Endodermal cell (in vitro differentiated cells): ENCODE measurements at regions not wholly inside any gene's neighbourhood (a gene's known extent, or its start where the extent isn't known, plus 50 kb on each side); places are given as distances from the start of the nearest gene placed in this dataset.
A peak's percentile ranks its signal among the peaks of the same experiment; 100 is the strongest.

Experiments used
- DNase-seq: peaks from one replicate; pipeline ENCODE4 v3.0.0-alpha.2; 2017
- H3K27ac ChIP-seq: 2 replicates; pipeline ENCODE4 v1.5.1; 2013; ENCODE audit warnings: mild to moderate bottlenecking, low read depth, low read length, moderate library complexity
- H3K27me3 ChIP-seq: 2 replicates; pipeline ENCODE4 v1.6.1; 2013; ENCODE audit warnings: mild to moderate bottlenecking, low read length, moderate library complexity; ENCODE audit not compliant: insufficient read depth, control insufficient read depth, poor library complexity, severe bottlenecking
- H3K36me3 ChIP-seq: 2 replicates; pipeline ENCODE4 v1.7.0; 2013; ENCODE audit warnings: mild to moderate bottlenecking, low read length, moderate library complexity; ENCODE audit not compliant: control insufficient read depth, insufficient read depth
- H3K4me1 ChIP-seq: one replicate; pipeline ENCODE4 v1.7.0; 2013; ENCODE audit warnings: low read length; ENCODE audit not compliant: control insufficient read depth, insufficient read depth
- H3K4me3 ChIP-seq: 2 replicates; pipeline ENCODE4 v1.5.1; 2013; ENCODE audit warnings: mild to moderate bottlenecking, low read length, moderate library complexity
- H3K9ac ChIP-seq: 2 replicates; pipeline ENCODE4 v1.6.1; 2013; ENCODE audit warnings: mild to moderate bottlenecking, low read length, moderate library complexity; ENCODE audit not compliant: poor library complexity, severe bottlenecking; ENCODE audit errors: extremely low read depth
- H3K9me3 ChIP-seq: 2 replicates; pipeline ENCODE4 v1.6.1; 2013; ENCODE audit warnings: mild to moderate bottlenecking, low read length, moderate library complexity; ENCODE audit not compliant: control insufficient read depth
- H3K27ac Mint-ChIP-seq: 2 replicates; pipeline ENCODE4 v1.8.0; 2020; ENCODE audit warnings: mixed read lengths
- H3K27me3 Mint-ChIP-seq: 2 replicates; pipeline ENCODE4 v1.8.0; 2021; ENCODE audit warnings: mild to moderate bottlenecking, mixed read lengths; ENCODE audit not compliant: insufficient read depth
- H3K36me3 Mint-ChIP-seq: 2 replicates; pipeline ENCODE4 v1.8.0; 2020; ENCODE audit warnings: low read depth, mixed read lengths
- H3K4me1 Mint-ChIP-seq: 2 replicates; pipeline ENCODE4 v1.8.0; 2020; ENCODE audit warnings: mixed read lengths
- H3K4me3 Mint-ChIP-seq: 2 replicates; pipeline ENCODE4 v1.8.0; 2020; ENCODE audit warnings: mild to moderate bottlenecking, moderate library complexity, mixed read lengths
- H3K9me3 Mint-ChIP-seq: 2 replicates; pipeline ENCODE4 v1.8.0; 2020; ENCODE audit warnings: mild to moderate bottlenecking, mixed read lengths
- WGBS, 2 experiments: methylation state at CpG; one replicate each; pipeline versions ENCODE4 v1.1.5 to v1.1.7; 2013; ENCODE audit warnings: missing lambda C conversion rate in 2 of 2, mixed read lengths in 1 of 2; ENCODE audit not compliant: insufficient coverage in 1 of 2, insufficient read length in 1 of 2; 5-methylcytosine and 5-hydroxymethylcytosine counted together
- TF ChIP-seq, protein P1 (sequence below): fragments of 200-600 bp; sonication (generic); conservative IDR thresholded peaks from 2 replicates; pipeline ENCODE4 v1.5.0; 2021; ENCODE audit warnings: antibody characterized with exemption, mild to moderate bottlenecking

DNA sequence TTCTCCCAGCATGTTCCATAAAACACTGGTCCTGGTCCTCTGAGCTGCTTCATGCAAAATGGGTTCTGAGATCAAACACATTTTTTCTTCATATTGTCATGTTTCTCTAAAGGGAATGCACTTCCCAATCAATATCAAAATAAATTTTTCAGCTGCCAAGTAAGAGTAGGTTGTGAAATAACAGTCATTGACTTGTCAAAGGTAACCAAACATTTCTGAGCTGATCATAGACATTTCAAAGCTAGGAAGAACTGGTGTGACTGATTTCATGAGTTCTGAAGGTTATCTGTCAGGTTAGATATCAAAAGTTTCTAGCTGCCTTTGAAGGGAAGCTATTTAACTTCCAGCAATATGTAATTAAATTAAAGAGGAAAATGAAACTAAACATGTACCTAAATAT lies 770.9 kb downstream of the TBL1XR1 start:
- Mint-ChIP-seq H3K27me3 (no peaks in the 10 kb centered on the region), H3K27ac (no peak overlapping the region), H3K9me3 (no peaks in the 10 kb centered on the region), H3K4me1 (peaks cover 1% of the 10 kb centered on the region), H3K36me3 (no peaks in the 10 kb centered on the region), H3K4me3 (no peak overlapping the region)
- TF ChIP-seq, protein P1, sequence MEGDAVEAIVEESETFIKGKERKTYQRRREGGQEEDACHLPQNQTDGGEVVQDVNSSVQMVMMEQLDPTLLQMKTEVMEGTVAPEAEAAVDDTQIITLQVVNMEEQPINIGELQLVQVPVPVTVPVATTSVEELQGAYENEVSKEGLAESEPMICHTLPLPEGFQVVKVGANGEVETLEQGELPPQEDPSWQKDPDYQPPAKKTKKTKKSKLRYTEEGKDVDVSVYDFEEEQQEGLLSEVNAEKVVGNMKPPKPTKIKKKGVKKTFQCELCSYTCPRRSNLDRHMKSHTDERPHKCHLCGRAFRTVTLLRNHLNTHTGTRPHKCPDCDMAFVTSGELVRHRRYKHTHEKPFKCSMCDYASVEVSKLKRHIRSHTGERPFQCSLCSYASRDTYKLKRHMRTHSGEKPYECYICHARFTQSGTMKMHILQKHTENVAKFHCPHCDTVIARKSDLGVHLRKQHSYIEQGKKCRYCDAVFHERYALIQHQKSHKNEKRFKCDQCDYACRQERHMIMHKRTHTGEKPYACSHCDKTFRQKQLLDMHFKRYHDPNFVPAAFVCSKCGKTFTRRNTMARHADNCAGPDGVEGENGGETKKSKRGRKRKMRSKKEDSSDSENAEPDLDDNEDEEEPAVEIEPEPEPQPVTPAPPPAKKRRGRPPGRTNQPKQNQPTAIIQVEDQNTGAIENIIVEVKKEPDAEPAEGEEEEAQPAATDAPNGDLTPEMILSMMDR: no peak
- Histone ChIP-seq H3K4me1 (no peaks in the 10 kb centered on the region), H3K36me3 (no peaks in the 10 kb centered on the region), H3K4me3 (no peak overlapping the region), H3K27ac (no peak overlapping the region), H3K9me3 (no peaks in the 10 kb centered on the region), H3K9ac (no peak overlapping the region), H3K27me3 (no peaks in the 10 kb centered on the region)
- no peak for DNase-seq

DNA sequence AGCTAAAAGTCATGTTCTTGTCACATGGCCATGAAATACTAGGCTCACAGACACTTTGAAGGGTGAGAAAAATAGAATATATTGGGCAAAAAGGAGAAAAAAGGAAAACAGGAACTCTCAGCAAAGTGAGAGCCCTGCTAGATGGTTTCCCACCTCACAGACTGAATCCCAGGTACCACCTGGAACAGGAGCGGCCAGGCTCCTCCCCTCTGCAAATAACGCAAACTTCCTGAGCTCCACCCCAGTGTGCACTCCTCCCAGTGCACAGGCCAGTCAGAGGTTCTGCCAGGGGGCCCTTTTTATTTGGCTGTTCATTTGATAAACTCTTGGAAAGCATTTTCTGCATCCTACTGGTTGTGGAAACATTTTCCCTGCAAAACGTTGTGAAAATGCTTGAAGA lies 780.4 kb downstream of the TBL1XR1 start:
- H3K36me3 Mint-ChIP-seq: no peaks in the 10 kb centered on the region
- Histone ChIP-seq H3K4me1 (no peaks in the 10 kb centered on the region), H3K4me3 (no peak overlapping the region), H3K9me3 (no peaks in the 10 kb centered on the region), H3K9ac (no peak overlapping the region), H3K27me3 (no peaks in the 10 kb centered on the region), H3K27ac (no peak overlapping the region), H3K36me3 (no peaks in the 10 kb centered on the region)
- peaks cover 2% of the 10 kb centered on the region for H3K4me1 Mint-ChIP-seq
- DNase-seq: peak; percentile 49
- H3K27ac Mint-ChIP-seq: no peak overlapping the region
- TF ChIP-seq, protein P1: no peak
- H3K27me3 Mint-ChIP-seq: no peaks in the 10 kb centered on the region
- H3K9me3 Mint-ChIP-seq: peaks cover 4% of the 10 kb centered on the region
- no peak overlapping the region for H3K4me3 Mint-ChIP-seq
- 82 to 89% methylated on average over 3 of the region's 3 CpGs for WGBS, 2 experiments

DNA sequence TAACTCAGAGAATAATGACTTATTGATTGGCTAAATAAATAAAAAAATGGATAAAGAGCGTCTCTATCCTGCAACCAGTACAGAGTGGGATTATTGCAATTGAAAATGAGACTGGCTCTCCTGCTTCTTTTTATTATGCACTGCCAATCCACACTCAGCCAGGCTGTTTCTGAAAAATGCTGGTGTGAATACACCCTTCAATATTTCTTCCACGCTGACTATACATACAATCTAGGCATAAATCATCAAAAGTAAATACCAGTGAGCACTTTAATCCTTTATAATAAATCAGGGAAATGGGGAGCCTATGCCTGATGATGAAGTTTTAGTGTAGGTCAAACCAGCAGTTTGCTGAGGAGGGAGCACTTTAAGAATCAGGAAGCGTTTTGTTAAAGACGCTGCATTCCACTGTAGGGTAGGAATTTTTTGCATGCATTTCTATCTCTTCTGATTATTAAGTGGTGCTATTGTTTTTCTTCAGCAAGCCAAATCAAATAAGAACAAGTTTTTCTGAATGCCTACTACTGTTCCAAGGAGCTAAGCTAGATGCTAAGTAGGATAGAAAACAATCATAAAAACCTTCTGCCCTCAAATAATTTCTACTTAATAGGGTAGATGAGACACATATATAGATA lies 781.5 kb downstream of the TBL1XR1 start:
- WGBS, 2 experiments: 83% methylated on average over 1 to 4 of the region's 4 CpGs

More for the DNA sequence above, 781.5 kb downstream of the TBL1XR1 start:
- Histone ChIP-seq H3K4me3 (no peak overlapping the region), H3K4me1 (no peaks in the 10 kb centered on the region), H3K9me3 (no peaks in the 10 kb centered on the region), H3K27ac (no peak overlapping the region), H3K27me3 (no peaks in the 10 kb centered on the region), H3K36me3 (no peaks in the 10 kb centered on the region), H3K9ac (no peak overlapping the region)
- no peak overlapping the region for H3K4me3 Mint-ChIP-seq
- peaks cover 4% of the 10 kb centered on the region for H3K9me3 Mint-ChIP-seq
- TF ChIP-seq, protein P1: no peak
- peaks cover 2% of the 10 kb centered on the region for H3K4me1 Mint-ChIP-seq
- H3K27me3 Mint-ChIP-seq: no peaks in the 10 kb centered on the region
- H3K36me3 Mint-ChIP-seq: no peaks in the 10 kb centered on the region
- no peak overlapping the region for H3K27ac Mint-ChIP-seq
- DNase-seq: no peak
